GM19395 (cell line): ENCODE measurements at regions not wholly inside any gene's neighbourhood (a gene's known extent, or its start where the extent isn't known, plus 50 kb on each side); places are given as distances from the start of the nearest gene placed in this dataset.

Experiments
- ATAC-seq: cut with Tn5 transposase; IDR thresholded peaks from one replicate; pipeline ENCODE4 v1.9.1; 2021; ENCODE audit warnings: mild to moderate bottlenecking, moderate library complexity; ENCODE audit not compliant: unreplicated experiment

GRCh38 chr10:131519723-131520605 is 208.4 kb upstream of the TCERG1L start:
- no peak for ATAC-seq

GRCh38 chr10:131531265-131532190 is 220.0 kb upstream of the TCERG1L start:
- ATAC-seq: no peak

GRCh38 chr10:131532291-131532690 is 220.8 kb upstream of the TCERG1L start:
- ATAC-seq: no peak

- no peak for ATAC-seq
Observed at GRCh38 chr10:131532745-131533341, 221.3 kb upstream of the TCERG1L start.

- ATAC-seq: no peak
Observed at GRCh38 chr10:131533846-131534526, 222.5 kb upstream of the TCERG1L start.

GRCh38 chr10:131534836-131535235 is 223.3 kb upstream of the TCERG1L start:
- ATAC-seq: no peak

GRCh38 chr10:131536676-131537075 is 225.2 kb upstream of the TCERG1L start:
- ATAC-seq: no peak

- no peak for ATAC-seq
Observed at GRCh38 chr10:131537281-131537680, 225.8 kb upstream of the TCERG1L start.

GRCh38 chr10:131544495-131544894 is 233.0 kb upstream of the TCERG1L start:
- ATAC-seq: no peak

GRCh38 chr10:131546086-131546810 is 234.7 kb upstream of the TCERG1L start:
- ATAC-seq: no peak

GRCh38 chr10:131547129-131547799 is 235.7 kb upstream of the TCERG1L start:
- ATAC-seq: no peak

- ATAC-seq: no peak
Observed at GRCh38 chr10:131548176-131548575, 236.7 kb upstream of the TCERG1L start.

- no peak for ATAC-seq
Observed at GRCh38 chr10:131549116-131549515, 237.6 kb upstream of the TCERG1L start.

GRCh38 chr10:131553121-131553520 is 241.6 kb upstream of the TCERG1L start:
- ATAC-seq: no peak

GRCh38 chr10:131553581-131553980 is 242.1 kb upstream of the TCERG1L start:
- ATAC-seq: no peak

- no peak for ATAC-seq
Observed at GRCh38 chr10:131554821-131555220, 243.3 kb upstream of the TCERG1L start.

- ATAC-seq: no peak
Observed at GRCh38 chr10:131555406-131555805, 243.9 kb upstream of the TCERG1L start.

GRCh38 chr10:131556061-131556896 is 244.8 kb upstream of the TCERG1L start:
- ATAC-seq: no peak
